AG08396 (cell line): ENCODE measurements at regions not wholly inside any gene's neighbourhood (a gene's known extent, or its start where the extent isn't known, plus 50 kb on each side); places are given as distances from the start of the nearest gene placed in this dataset.

Experiments
- DNase-seq: peaks from one replicate; pipeline ENCODE4 v3.0.0; 2012; ENCODE audit warnings: low spot score, mixed read lengths

- no peak for DNase-seq
Observed at GRCh38 chr15:70443486-70444273, 319.7 kb downstream of the UACA start.

- no peak for DNase-seq
Observed at GRCh38 chr15:70442616-70443321, 320.6 kb downstream of the UACA start.

- DNase-seq = no peak
Observed at GRCh38 chr15:70442211-70442610, 321.1 kb downstream of the UACA start.

- DNase-seq = no peak
Observed at GRCh38 chr15:70440416-70441138, 322.8 kb downstream of the UACA start.

GRCh38 chr15:70439880-70440279 is 323.5 kb downstream of the UACA start:
- no peak for DNase-seq

- no peak for DNase-seq
Observed at GRCh38 chr15:70439304-70439877, 324.0 kb downstream of the UACA start.

- no peak for DNase-seq
Observed at GRCh38 chr15:70438776-70439175, 324.6 kb downstream of the UACA start.

GRCh38 chr15:70437882-70438451 is 325.4 kb downstream of the UACA start:
- no peak for DNase-seq

GRCh38 chr15:70437089-70437488 is 326.3 kb downstream of the UACA start:
- no peak for DNase-seq

- DNase-seq = no peak
Observed at GRCh38 chr15:70436428-70436827, 326.9 kb downstream of the UACA start.

GRCh38 chr15:70435872-70436271 is 327.5 kb downstream of the UACA start:
- no peak for DNase-seq

GRCh38 chr15:70435369-70435768 is 328.0 kb downstream of the UACA start:
- DNase-seq = no peak

- no peak for DNase-seq
Observed at GRCh38 chr15:70433586-70434324, 329.6 kb downstream of the UACA start.

GRCh38 chr15:70432924-70433495 is 330.3 kb downstream of the UACA start:
- no peak for DNase-seq

GRCh38 chr15:70431854-70432253 is 331.5 kb downstream of the UACA start:
- no peak for DNase-seq

- no peak for DNase-seq
Observed at GRCh38 chr15:70430069-70430468, 332.4 kb upstream of the TLE3 start.

- no peak for DNase-seq
Observed at GRCh38 chr15:70429056-70429722, 331.5 kb upstream of the TLE3 start.

- DNase-seq = no peak
Observed at GRCh38 chr15:70428211-70428822, 330.6 kb upstream of the TLE3 start.

GRCh38 chr15:70427167-70428120 is 329.7 kb upstream of the TLE3 start:
- DNase-seq = no peak
